Stimulated activated naive CD4-positive, alpha-beta T cell treated with Interleukin-2 at 50 U/mL for 16 hours (primary cell): ENCODE measurements at regions not wholly inside any gene's neighbourhood (a gene's known extent, or its start where the extent isn't known, plus 50 kb on each side); places are given as distances from the start of the nearest gene placed in this dataset.

Source experiments
- DNase-seq: peaks from one replicate; lab custom pipeline; 2025; lab: John Stamatoyannopoulos, UW

DNA sequence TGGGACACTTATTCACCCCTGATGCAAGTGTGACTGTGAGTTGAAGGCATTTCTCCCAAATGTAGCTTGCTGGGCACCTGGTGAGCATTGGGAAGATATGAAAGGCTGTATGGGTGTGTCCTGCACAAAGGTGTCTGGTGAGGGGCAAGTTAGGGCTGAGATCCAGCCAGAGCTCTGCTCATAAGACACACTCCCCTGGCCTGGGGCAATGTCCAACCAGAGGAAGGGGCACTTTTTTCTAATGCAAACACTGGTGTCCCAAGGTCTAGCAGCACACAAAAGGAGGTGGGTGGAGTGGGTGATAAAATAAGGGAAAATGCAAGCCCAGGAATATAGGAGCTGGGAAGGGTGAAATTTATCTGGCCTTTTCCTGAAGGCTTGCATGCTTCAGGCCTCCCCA is 57.0 kb upstream of the TRABD2B start:
- no peak for DNase-seq

DNA sequence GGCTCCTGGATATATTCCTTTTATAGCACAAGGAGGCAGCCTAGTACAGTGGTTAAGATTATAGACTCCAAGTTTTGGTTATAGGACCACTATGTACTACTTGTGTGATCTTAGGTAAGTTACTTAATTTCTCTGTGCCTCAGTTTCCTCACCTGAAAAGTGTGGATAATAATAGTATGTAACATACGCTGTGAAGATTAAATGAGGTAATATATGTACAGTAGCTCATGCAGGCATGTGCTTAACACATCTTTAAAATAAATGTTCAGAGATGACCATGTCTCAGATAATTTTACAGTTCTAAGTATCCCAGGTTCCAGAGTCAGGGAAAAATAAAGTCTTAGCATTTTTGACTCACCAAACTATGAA is 55.7 kb upstream of the TRABD2B start:
- DNase-seq, result no peak

DNA sequence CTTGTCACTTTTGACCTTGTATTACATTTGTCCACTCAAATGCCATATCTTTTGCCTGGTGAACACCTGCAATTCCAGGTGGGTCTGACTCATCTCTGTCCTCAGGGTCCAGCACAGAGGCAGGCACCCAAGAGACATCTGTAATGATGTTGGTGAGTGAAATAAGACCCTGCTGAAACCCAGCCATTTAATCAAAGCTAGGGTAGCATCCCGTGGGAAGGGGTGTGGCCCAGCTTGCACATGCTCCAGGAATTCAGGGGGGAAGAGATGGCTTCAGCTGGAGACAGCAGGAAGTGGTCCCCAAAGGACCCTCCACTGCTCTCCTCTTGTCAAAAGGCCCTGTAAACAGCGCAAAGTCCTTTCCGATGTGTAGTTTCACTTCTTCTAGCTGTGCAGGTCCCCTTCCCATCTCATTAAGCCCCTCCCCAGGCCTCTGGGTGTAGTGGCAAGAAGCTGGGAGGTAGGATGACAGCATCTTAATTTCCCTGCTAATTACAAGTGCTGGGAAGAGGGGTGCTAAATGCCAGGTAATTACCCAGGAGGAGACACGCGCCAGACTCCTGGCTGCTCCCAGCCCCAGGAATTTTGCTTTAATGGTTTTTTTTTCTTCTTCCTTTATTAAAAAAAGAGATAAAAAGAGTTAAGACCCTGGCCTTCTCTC is 54.4 kb upstream of the TRABD2B start:
- no peak for DNase-seq

DNA sequence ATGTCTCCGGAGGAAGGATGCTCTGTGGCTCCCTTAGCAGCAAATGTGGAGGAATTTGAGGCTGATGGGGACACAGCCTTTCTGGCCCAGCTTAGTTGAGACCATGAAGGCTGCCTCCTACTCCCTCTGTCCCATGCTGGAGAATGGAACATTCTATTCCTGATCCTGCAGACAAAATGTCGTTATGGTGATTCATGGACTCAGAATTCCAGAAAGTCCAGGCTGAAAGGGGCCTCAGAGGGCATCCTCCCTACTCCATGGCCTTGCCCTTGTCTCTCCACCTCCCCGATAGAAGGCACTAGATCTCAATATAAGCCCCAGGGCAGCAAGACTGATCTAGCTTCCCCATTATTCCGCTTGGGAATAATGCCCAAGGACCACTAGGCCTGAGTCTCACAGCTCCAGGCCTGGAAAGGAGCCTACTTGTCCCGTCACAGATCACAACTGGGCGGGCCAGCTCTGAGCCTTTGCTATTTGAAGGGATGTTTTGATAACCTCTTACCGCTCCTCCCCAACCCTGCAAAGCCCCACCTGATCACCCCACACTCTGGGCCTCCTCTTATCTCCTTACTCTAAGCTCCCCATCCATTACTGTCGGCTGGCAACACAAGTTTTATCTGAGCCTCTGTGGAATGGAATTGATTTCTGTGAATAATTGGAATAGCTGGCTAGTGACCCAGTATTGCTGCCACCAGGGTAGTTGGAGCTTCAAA is 52.8 kb upstream of the TRABD2B start:
- DNase-seq, result no peak

DNA sequence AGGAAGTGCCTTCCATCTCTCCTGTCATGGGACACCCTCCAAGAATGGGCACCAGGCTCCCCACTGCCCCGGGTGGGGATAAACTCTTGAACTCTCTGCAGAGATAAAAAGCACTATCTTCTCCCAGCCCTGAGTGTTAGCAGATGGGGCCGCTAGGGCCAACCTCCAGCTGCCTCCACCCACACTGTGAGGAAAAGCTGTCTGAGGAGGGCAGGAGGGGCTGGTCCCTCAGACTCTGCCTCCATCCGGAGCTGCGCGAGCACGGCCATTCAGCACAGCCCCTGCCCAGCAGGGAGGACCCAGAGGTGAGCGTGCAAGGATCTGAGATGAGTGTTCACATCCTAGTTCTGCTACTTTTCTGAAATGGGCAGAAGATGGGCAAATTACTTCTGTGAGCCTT is 51.8 kb upstream of the TRABD2B start:
- no peak for DNase-seq

DNA sequence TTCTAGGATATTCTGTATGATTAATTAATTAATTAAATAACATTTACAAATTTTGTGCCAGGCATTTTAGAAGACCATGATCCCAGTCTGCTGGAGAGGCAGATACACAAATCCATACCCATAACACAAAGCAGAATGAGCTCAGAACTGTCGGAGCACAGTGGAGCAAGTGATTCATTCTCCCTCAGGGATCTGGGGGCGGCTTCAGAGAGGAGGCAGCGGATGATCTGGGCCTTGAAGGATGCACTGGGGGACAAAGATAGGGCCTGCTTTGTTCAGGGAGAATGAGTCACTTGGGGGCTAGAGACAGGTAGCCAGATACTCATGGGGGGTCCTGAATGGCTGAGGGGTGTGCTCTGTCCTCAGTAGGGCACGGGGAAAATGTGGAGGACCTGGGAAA is 50.9 kb upstream of the TRABD2B start:
- DNase-seq, result no peak

DNA sequence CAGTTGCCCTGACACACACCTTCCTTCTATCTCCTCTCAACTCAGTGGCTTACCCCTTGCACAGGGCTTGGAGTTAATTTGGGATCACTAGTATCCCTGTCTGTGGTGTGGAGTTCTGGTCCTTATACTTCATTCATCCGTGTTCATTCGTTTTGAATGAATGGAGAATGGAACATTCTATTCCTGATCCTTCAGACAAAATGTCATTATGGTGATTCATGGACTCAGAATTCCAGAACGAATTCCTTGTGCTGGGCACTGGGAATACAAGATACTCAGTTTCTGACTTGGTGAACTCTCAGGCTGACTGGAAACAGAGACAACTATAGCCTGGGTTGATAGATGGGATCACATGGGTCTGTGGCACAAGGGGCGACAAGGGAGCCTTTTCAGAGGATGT is 49.9 kb upstream of the TRABD2B start:
- no peak for DNase-seq
